GM12892 (cell line): ENCODE measurements at regions not wholly inside any gene's neighbourhood (a gene's known extent, or its start where the extent isn't known, plus 50 kb on each side); places are given as distances from the start of the nearest gene placed in this dataset.

Experiments used
- POLR2A ChIP-seq: IDR thresholded peaks from 2 replicates; pipeline ENCODE4 v1.6.1; 2011; ENCODE audit warnings: low read depth, low read length, control low read depth
- POLR2AphosphoS5 ChIP-seq: IDR thresholded peaks from 2 replicates; pipeline ENCODE4 v1.6.1; 2011; ENCODE audit warnings: low read depth, low read length, control low read depth
- TAF1 ChIP-seq: IDR thresholded peaks from 2 replicates; pipeline ENCODE4 v1.6.1; 2011; ENCODE audit warnings: low read depth, mild to moderate bottlenecking, control low read depth, low read length, borderline replicate concordance

- TF ChIP-seq POLR2A (no peak), POLR2AphosphoS5 (no peak), TAF1 (no peak)
These were observed 192.8 kb downstream of the PPARGC1A start for GRCh38 chr4:23697001-23697528.
